Muscle layer of colon (tissue), 2 donors: ENCODE measurements at regions not wholly inside any gene's neighbourhood (a gene's known extent, or its start where the extent isn't known, plus 50 kb on each side); places are given as distances from the start of the nearest gene placed in this dataset.

Experiments used
- H3K27ac ChIP-seq: one replicate; pipeline ENCODE4 v1.7.0; 2013; ENCODE audit warnings: low read depth, mild to moderate bottlenecking, low read length, moderate library complexity
- H3K27me3 ChIP-seq, 2 donors: one replicate each; pipeline ENCODE4 v1.7.0; 2013; ENCODE audit warnings: low read length in 2 of 2, mild to moderate bottlenecking in 2 of 2; ENCODE audit not compliant: insufficient read depth in 2 of 2, control insufficient read depth in 1 of 2
- H3K36me3 ChIP-seq: one replicate; pipeline ENCODE4 v1.7.0; 2013; ENCODE audit warnings: mild to moderate bottlenecking, low read length; ENCODE audit not compliant: insufficient read depth
- H3K4me1 ChIP-seq: one replicate; pipeline ENCODE4 v1.7.0; 2013; ENCODE audit warnings: mild to moderate bottlenecking, low read length; ENCODE audit not compliant: insufficient read depth
- H3K4me3 ChIP-seq, 2 donors: one replicate each; pipeline ENCODE4 v1.7.0; 2013; ENCODE audit warnings: low read length in 2 of 2, low read depth in 1 of 2, mild to moderate bottlenecking in 1 of 2, moderate library complexity in 1 of 2
- H3K9ac ChIP-seq: one replicate; pipeline ENCODE4 v1.7.0; 2013; ENCODE audit warnings: low read length
- H3K9me3 ChIP-seq: one replicate; pipeline ENCODE4 v1.7.0; 2013; ENCODE audit warnings: mild to moderate bottlenecking, low read length
- donor health status: abdominal sarcoma.
- donor health status: Adenocarcinoma of cecum.

GRCh38 chr4:177573507-177573906, 131.3 kb upstream of the AGA start:
- no peak overlapping the region for H3K27ac ChIP-seq
- no peaks in the 10 kb centered on the region for H3K9me3 ChIP-seq
- no peak overlapping the region for H3K9ac ChIP-seq
- H3K4me3 ChIP-seq = no peak overlapping the region
- no peaks in the 10 kb centered on the region for H3K36me3 ChIP-seq
- H3K27me3 ChIP-seq = no peaks in the 10 kb centered on the region
- no peaks in the 10 kb centered on the region for H3K4me1 ChIP-seq

DNA sequence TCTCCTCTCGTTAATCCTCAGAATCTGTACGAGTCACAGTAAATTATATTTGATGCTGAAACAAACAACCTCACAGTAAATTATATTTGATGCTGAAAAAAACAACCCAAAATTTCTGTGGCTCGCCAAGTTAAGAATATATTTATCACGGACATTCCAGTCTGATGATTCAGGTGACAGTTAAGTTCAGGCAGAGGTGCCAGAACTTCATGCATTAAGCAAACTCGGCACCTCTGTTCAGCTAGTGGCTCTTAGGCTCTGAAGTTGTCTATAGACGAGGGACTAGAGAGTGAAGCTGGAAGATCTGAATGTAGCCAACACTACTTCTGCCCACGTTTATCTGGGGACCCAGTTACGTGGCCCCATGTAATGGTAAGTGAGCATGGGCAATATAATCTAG, 132.2 kb upstream of the AGA start:
- H3K27me3 ChIP-seq = no peaks in the 10 kb centered on the region
- no peaks in the 10 kb centered on the region for H3K36me3 ChIP-seq
- H3K9me3 ChIP-seq = no peaks in the 10 kb centered on the region
- H3K9ac ChIP-seq = no peak overlapping the region
- H3K4me1 ChIP-seq = no peaks in the 10 kb centered on the region
- H3K27ac ChIP-seq = no peak overlapping the region
- H3K4me3 ChIP-seq = no peak overlapping the region

DNA sequence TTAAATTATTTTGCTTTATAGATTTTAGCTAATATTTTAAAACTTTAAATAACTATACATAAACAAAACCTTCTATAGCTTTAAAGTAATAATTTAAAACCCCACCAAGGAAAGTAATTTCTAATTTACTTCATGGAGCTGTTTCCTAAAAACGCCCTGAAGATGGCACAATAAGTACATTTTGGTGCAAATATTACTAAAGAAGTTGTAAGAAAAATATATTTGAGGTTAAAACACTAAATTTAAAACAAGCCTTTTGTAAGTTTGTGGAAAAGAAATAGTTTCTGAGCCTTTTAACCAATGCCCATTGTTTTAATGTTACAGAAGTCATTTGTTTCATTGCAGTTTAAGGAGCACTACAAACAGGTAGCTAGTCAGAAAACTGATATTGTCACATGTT, 137.4 kb upstream of the AGA start:
- Histone ChIP-seq H3K36me3 (no peaks in the 10 kb centered on the region), H3K27ac (no peak overlapping the region), H3K9ac (no peak overlapping the region), H3K27me3 (no peaks in the 10 kb centered on the region), H3K4me3 (no peak overlapping the region), H3K4me1 (no peaks in the 10 kb centered on the region), H3K9me3 (no peaks in the 10 kb centered on the region)

DNA sequence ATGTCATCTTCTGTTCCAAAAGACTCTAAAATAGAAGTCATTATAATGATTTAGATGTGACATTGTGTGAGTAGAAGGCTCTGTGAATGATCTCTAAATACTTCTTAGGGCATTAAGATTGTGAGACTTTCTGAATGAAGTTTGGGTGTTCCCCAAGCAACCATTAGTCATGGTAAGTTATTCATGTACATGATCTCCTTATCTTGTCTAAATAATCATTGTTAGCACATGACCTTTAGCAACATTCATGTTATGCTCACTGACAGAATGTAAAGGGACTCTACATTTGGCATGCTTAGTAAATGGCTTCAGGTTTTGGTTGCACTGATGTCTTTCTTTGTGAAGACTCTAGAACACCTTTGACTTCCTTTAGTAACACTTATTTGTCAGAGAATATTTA, 140.8 kb upstream of the AGA start:
- Histone ChIP-seq H3K27ac (no peak overlapping the region), H3K9me3 (no peaks in the 10 kb centered on the region), H3K9ac (no peak overlapping the region), H3K4me3 (no peak overlapping the region), H3K4me1 (no peaks in the 10 kb centered on the region), H3K27me3 (no peaks in the 10 kb centered on the region), H3K36me3 (no peaks in the 10 kb centered on the region)

GRCh38 chr4:177587989-177588388, 145.8 kb upstream of the AGA start:
- Histone ChIP-seq H3K27me3 (no peaks in the 10 kb centered on the region), H3K9ac (no peak overlapping the region), H3K36me3 (no peaks in the 10 kb centered on the region), H3K4me3 (no peak overlapping the region), H3K9me3 (no peaks in the 10 kb centered on the region), H3K4me1 (no peaks in the 10 kb centered on the region), H3K27ac (no peak overlapping the region)

DNA sequence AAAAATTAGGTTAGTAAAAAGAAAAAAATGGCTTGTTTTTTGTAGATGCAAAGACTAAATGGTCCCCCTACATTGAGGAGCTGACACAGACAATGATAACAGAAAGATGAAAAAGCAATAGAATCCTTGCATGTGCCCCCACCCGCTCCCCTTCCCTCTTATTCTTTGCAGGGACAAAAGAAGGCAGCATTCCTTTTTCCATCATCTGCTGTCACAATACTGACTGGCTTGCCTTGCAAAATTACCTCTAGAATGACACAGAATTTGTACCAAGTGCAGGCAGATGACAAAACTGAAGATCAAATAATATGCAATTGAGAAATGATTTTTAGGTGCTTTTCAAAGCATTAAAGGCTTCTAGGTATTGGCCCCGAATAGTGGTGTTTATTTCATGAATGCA, 153.1 kb upstream of the AGA start:
- Histone ChIP-seq H3K9ac (no peak overlapping the region), H3K4me3 (no peak overlapping the region), H3K9me3 (no peaks in the 10 kb centered on the region), H3K27ac (no peak overlapping the region), H3K4me1 (no peaks in the 10 kb centered on the region), H3K36me3 (no peaks in the 10 kb centered on the region), H3K27me3 (no peaks in the 10 kb centered on the region)

GRCh38 chr4:177596035-177596434, 153.8 kb upstream of the AGA start:
- no peaks in the 10 kb centered on the region for H3K36me3 ChIP-seq
- no peak overlapping the region for H3K4me3 ChIP-seq
- H3K4me1 ChIP-seq = no peaks in the 10 kb centered on the region
- H3K9ac ChIP-seq = no peak overlapping the region
- no peak overlapping the region for H3K27ac ChIP-seq
- H3K27me3 ChIP-seq = no peaks in the 10 kb centered on the region
- no peaks in the 10 kb centered on the region for H3K9me3 ChIP-seq

DNA sequence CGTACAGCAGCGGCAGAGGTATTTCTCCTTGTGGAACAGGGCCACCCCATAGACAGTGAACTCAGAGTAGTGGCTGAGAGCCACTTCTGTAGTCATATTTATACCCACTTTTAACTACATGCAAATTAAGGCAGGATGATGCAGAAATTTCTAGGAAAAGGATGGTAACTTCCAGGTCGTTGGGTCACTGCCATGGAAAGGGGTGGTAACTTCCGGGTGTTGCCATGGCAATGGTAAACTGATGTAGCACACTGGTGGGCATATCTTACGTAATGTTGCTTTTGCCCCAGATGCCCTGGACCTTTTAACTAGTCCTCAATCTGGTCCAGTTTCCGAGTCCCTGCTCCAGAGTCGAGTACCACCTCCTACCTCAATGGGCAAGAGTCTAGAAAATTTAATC, 154.8 kb upstream of the AGA start:
- Histone ChIP-seq H3K27me3 (no peaks in the 10 kb centered on the region), H3K36me3 (no peaks in the 10 kb centered on the region), H3K27ac (no peak overlapping the region), H3K9me3 (no peaks in the 10 kb centered on the region), H3K4me3 (no peak overlapping the region), H3K4me1 (no peaks in the 10 kb centered on the region), H3K9ac (no peak overlapping the region)

GRCh38 chr4:177605252-177605651, 163.0 kb upstream of the AGA start:
- Histone ChIP-seq H3K4me3 (no peak overlapping the region), H3K9ac (no peak overlapping the region), H3K4me1 (no peaks in the 10 kb centered on the region), H3K9me3 (no peaks in the 10 kb centered on the region), H3K27me3 (no peaks in the 10 kb centered on the region), H3K27ac (no peak overlapping the region), H3K36me3 (no peaks in the 10 kb centered on the region)

GRCh38 chr4:177607111-177607573, 164.9 kb upstream of the AGA start:
- H3K27me3 ChIP-seq = no peaks in the 10 kb centered on the region
- H3K27ac ChIP-seq = no peak overlapping the region
- H3K36me3 ChIP-seq = no peaks in the 10 kb centered on the region
- H3K4me3 ChIP-seq = no peak overlapping the region
- no peaks in the 10 kb centered on the region for H3K9me3 ChIP-seq
- H3K4me1 ChIP-seq = no peaks in the 10 kb centered on the region
- no peak overlapping the region for H3K9ac ChIP-seq

DNA sequence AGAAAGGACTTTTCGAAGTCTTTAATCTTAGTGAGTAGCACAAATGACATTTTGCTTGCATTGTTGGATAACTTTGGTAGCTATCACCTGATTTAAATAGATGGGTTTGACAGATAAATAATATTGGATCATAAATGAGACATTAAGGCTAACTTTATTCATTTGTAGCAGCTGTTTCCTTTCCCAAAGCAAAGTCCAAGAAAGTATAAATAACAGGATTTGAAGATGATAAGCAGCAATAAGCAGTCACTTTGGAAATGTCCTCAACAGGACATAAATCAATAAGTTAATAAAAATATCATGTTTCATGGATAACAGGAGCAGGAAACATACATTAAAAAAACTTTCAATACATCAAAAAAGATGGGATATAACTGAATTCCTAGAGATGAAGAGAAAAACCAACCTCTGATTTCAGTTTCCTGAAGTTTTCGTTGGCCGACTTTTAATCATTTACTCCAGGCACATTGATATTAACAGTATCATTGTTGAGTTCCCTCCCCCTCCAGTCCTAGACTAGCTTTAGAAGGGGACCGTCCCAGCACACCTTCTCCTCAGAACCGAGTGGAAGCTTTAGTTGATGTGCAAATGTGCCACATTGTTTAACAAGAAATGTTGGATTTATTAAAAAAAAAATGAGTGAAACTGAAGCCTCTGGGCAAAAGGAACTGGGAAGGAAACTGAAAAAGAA, 169.9 kb upstream of the AGA start:
- Histone ChIP-seq H3K9me3 (no peaks in the 10 kb centered on the region), H3K27me3 (no peaks in the 10 kb centered on the region), H3K9ac (no peak overlapping the region), H3K4me1 (no peaks in the 10 kb centered on the region), H3K27ac (no peak overlapping the region), H3K36me3 (no peaks in the 10 kb centered on the region), H3K4me3 (no peak overlapping the region)

DNA sequence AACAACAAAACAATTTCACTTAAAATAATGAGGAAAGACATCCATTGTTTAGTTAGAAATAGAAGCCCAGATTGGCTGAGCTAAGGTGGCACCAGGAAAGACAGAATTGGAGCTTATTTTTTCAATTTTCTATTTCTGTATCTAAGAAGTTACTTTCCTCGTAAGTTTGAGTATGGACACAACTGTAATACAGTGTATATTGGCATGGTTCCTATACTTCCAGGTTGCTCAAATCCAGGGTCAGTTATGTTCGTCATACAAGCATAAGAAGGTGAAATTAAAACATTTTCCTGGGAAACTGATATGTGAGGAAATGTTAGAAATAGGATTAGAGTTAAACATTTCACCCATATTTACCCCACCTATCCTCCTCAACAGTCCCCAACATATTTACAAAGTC, 170.4 kb upstream of the AGA start:
- no peak overlapping the region for H3K9ac ChIP-seq

More for the DNA sequence above, 170.4 kb upstream of the AGA start:
- Histone ChIP-seq H3K4me1 (no peaks in the 10 kb centered on the region), H3K9me3 (no peaks in the 10 kb centered on the region), H3K4me3 (no peak overlapping the region), H3K27ac (no peak overlapping the region), H3K27me3 (no peaks in the 10 kb centered on the region), H3K36me3 (no peaks in the 10 kb centered on the region)
